ENCODE measurements at regions not wholly inside any gene's neighbourhood (a gene's known extent, or its start where the extent isn't known, plus 50 kb on each side); places are given as distances from the start of the nearest gene placed in this dataset.

DNA sequence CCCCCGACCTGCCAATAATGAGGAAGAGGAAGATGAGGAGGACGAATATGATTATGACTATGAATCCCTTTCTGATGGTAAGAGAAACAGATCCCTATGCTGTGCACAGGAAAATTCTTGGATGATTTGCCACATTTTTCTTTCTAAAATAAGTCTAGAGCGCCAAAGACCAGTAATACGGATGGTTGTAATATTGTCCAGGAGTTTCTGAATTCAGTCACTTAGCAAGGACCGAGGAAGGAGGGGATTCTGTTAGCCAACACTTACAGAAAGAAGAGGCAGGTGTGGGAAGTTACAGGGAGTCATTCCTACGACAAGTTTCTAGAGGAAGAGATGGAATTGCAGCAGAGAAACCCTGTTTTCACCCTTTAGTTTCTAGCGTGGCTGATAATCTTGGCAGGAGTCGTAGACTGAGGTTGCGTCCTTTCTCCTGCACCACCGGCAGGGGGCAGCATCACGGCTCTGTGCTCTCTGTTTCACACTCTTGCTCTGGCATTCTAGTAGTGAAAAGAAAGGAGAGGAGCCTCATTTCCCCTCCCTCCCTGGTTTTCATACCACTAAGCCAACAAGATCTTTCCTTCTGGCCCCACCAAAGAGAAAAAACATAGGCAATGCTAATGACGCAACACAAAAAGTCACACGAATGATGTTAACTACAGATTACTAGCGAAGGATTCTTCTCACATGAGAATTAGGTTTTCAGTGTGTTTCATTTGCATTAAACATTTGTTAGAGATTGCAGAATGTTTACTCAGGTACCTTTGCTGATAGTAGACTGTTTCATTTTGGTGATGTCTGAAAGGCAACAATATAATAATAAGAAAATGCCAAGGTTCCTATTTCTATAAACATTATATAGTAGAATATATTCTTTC lies 82.7 kb downstream of the NOC3L start:
- TF ChIP-seq YY1 (IDR thresholded peaks at IDR 0.05; ENCODE audit: low read depth) (no peak), CTCF (IDR thresholded peaks at IDR 0.05) (peak; percentile 79), TAF1 (IDR thresholded peaks at IDR 0.05; ENCODE audit: borderline replicate concordance, low read depth, low read length) (no peak), SMC3 (IDR thresholded peaks at IDR 0.05; ENCODE audit: low read depth, low read length) (peak; percentile 62), EP300 (IDR thresholded peaks at IDR 0.05; ENCODE audit: borderline replicate concordance in 1 of 2, low read depth in 1 of 2, low read length in 1 of 2) (no peak), GABPA (IDR thresholded peaks at IDR 0.05; ENCODE audit: low read depth) (no peak)
